Keratinocyte (primary cell): ENCODE measurements at regions not wholly inside any gene's neighbourhood (a gene's known extent, or its start where the extent isn't known, plus 50 kb on each side); places are given as distances from the start of the nearest gene placed in this dataset.

Experiments used
- EZH2 ChIP-seq: IDR thresholded peaks from one replicate; pipeline ENCODE4 v1.6.1; 2012; ENCODE audit warnings: inconsistent platforms, mild to moderate bottlenecking, low read length, moderate library complexity
- TF ChIP-seq, protein P1 (sequence below), 3 experiments: IDR thresholded peaks in 1 of 3; conservative IDR thresholded peaks in 1 of 3; optimal IDR thresholded peaks in 1 of 3; 2 replicates in 2 of 3; 3 replicates in 1 of 3; pipeline versions ENCODE3 to v1.5.1; 2011; ENCODE audit warnings: low read length in 3 of 3, mild to moderate bottlenecking in 3 of 3, moderate library complexity in 2 of 3, control low read depth in 1 of 3, inconsistent platforms in 1 of 3; ENCODE audit not compliant: insufficient read depth in 2 of 3; ENCODE audit errors: extremely low read depth in 1 of 3

DNA sequence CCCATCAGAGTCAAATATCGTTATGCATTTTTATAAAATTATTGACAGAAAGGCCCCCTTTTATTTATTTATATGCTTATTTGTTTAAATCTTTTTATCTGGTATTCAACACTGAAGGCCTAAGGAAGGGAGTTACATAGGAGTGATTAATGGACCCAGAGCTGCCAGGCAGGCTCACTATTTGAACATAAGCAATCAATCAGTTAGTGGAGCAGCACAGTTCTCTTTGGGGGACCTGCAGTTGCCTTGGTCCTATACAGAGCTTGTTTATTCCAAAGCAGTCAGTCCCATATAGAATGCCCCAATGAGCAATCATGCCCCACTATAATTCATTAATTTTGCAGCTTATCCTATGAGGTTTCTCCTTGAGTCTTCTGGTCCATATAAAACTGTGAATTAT lies 389.4 kb upstream of the GOT2 start:
- TF ChIP-seq, protein P1, sequence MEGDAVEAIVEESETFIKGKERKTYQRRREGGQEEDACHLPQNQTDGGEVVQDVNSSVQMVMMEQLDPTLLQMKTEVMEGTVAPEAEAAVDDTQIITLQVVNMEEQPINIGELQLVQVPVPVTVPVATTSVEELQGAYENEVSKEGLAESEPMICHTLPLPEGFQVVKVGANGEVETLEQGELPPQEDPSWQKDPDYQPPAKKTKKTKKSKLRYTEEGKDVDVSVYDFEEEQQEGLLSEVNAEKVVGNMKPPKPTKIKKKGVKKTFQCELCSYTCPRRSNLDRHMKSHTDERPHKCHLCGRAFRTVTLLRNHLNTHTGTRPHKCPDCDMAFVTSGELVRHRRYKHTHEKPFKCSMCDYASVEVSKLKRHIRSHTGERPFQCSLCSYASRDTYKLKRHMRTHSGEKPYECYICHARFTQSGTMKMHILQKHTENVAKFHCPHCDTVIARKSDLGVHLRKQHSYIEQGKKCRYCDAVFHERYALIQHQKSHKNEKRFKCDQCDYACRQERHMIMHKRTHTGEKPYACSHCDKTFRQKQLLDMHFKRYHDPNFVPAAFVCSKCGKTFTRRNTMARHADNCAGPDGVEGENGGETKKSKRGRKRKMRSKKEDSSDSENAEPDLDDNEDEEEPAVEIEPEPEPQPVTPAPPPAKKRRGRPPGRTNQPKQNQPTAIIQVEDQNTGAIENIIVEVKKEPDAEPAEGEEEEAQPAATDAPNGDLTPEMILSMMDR (optimal IDR thresholded peaks at IDR 0.05 in 1 of 3, IDR thresholded peaks at IDR 0.05 in 1 of 3, conservative IDR thresholded peaks at IDR 0.05 in 1 of 3; ENCODE audit: extremely low read depth in 1 of 3, insufficient read depth in 2 of 3, low read length in 3 of 3), result no peak
- no peak for TF ChIP-seq EZH2
